Upper lobe of left lung (tissue), 4 donors: ENCODE measurements at regions not wholly inside any gene's neighbourhood (a gene's known extent, or its start where the extent isn't known, plus 50 kb on each side); places are given as distances from the start of the nearest gene placed in this dataset.

Source experiments
- POLR2A ChIP-seq, 4 donors: fragments of 450-650 bp; IDR thresholded peaks; one replicate each; pipeline ENCODE4 v1.5.1; 2016 to 2017; ENCODE audit warnings: antibody characterized with exemption in 4 of 4, mild to moderate bottlenecking in 2 of 4
- TF ChIP-seq, protein P1 (sequence below), 6 experiments: fragments of 450-650 bp in 4 of 6; fragments of 200-600 bp in 2 of 6; sonication (generic) in 2 of 6; IDR thresholded peaks; one replicate each; pipeline ENCODE4 v1.5.1; 2016 to 2019; ENCODE audit warnings: antibody characterized with exemption in 6 of 6

DNA sequence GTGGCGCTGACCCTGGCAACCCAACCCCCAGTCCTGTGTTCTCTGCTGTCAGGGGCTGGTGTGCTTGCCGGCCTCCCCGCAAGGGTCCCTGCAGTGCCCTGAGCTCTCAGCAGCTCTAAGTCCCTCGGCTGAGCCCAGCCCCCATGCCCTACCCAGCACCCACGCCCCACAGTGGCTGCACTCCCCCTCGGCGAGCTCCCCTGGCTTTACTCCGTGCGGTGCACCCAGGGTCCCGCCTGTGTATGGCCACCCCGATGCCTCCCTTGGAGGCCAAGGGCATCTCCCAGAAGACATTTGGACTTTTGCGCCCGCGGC, 72.5 kb upstream of the SHISAL1 start:
- TF ChIP-seq, protein P1, sequence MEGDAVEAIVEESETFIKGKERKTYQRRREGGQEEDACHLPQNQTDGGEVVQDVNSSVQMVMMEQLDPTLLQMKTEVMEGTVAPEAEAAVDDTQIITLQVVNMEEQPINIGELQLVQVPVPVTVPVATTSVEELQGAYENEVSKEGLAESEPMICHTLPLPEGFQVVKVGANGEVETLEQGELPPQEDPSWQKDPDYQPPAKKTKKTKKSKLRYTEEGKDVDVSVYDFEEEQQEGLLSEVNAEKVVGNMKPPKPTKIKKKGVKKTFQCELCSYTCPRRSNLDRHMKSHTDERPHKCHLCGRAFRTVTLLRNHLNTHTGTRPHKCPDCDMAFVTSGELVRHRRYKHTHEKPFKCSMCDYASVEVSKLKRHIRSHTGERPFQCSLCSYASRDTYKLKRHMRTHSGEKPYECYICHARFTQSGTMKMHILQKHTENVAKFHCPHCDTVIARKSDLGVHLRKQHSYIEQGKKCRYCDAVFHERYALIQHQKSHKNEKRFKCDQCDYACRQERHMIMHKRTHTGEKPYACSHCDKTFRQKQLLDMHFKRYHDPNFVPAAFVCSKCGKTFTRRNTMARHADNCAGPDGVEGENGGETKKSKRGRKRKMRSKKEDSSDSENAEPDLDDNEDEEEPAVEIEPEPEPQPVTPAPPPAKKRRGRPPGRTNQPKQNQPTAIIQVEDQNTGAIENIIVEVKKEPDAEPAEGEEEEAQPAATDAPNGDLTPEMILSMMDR (IDR thresholded peaks at IDR 0.05) = no peak
- no peak for TF ChIP-seq POLR2A (IDR thresholded peaks at IDR 0.05)
